ENCODE measurements at regions not wholly inside any gene's neighbourhood (a gene's known extent, or its start where the extent isn't known, plus 50 kb on each side); places are given as distances from the start of the nearest gene placed in this dataset.

GRCh38 chr12:61996717-61997116 lies 263.5 kb upstream of the USP15 start:
- TF ChIP-seq EP300 (conservative IDR thresholded peaks at IDR 0.05; ENCODE audit: poor library complexity, severe bottlenecking) (no peak), EZH2 (IDR thresholded peaks at IDR 0.05; ENCODE audit: borderline replicate concordance, insufficient read depth, low read length, poor library complexity, severe bottlenecking) (no peak), TAF1 (IDR thresholded peaks at IDR 0.05; ENCODE audit: low read depth) (no peak), CTCF (IDR thresholded peaks at IDR 0.05; ENCODE audit: poor library complexity, severe bottlenecking) (no peak), SMC3 (conservative IDR thresholded peaks at IDR 0.05; ENCODE audit: poor library complexity) (no peak), MXI1 (conservative IDR thresholded peaks at IDR 0.05; ENCODE audit: poor library complexity, severe bottlenecking) (no peak), POLR2AphosphoS5 (IDR thresholded peaks at IDR 0.05) (no peak), RAD21 (conservative IDR thresholded peaks at IDR 0.05) (no peak)
- TF ChIP-seq, protein P1, sequence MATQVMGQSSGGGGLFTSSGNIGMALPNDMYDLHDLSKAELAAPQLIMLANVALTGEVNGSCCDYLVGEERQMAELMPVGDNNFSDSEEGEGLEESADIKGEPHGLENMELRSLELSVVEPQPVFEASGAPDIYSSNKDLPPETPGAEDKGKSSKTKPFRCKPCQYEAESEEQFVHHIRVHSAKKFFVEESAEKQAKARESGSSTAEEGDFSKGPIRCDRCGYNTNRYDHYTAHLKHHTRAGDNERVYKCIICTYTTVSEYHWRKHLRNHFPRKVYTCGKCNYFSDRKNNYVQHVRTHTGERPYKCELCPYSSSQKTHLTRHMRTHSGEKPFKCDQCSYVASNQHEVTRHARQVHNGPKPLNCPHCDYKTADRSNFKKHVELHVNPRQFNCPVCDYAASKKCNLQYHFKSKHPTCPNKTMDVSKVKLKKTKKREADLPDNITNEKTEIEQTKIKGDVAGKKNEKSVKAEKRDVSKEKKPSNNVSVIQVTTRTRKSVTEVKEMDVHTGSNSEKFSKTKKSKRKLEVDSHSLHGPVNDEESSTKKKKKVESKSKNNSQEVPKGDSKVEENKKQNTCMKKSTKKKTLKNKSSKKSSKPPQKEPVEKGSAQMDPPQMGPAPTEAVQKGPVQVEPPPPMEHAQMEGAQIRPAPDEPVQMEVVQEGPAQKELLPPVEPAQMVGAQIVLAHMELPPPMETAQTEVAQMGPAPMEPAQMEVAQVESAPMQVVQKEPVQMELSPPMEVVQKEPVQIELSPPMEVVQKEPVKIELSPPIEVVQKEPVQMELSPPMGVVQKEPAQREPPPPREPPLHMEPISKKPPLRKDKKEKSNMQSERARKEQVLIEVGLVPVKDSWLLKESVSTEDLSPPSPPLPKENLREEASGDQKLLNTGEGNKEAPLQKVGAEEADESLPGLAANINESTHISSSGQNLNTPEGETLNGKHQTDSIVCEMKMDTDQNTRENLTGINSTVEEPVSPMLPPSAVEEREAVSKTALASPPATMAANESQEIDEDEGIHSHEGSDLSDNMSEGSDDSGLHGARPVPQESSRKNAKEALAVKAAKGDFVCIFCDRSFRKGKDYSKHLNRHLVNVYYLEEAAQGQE (IDR thresholded peaks at IDR 0.05; ENCODE audit: borderline replicate concordance), result no peak
- H3K4me3 ChIP-seq (ENCODE audit: low read length), result no peak overlapping the region
- no peaks in the 10 kb centered on the region for H3K27me3 ChIP-seq (ENCODE audit: insufficient read depth, low read depth, low read length)
- no peaks in the 10 kb centered on the region for H3K9me3 ChIP-seq (ENCODE audit: low read length)
- no peaks in the 10 kb centered on the region for H3K36me3 ChIP-seq (ENCODE audit: insufficient read depth, low read length)
- H3K79me2 ChIP-seq (replicated peaks; ENCODE audit: insufficient read depth, low read length), result no peaks in the 10 kb centered on the region
- H3K27ac ChIP-seq (ENCODE audit: low read length), result no peak overlapping the region
- no peaks in the 10 kb centered on the region for H3F3A ChIP-seq (ENCODE audit: insufficient read depth, low read length, poor library complexity, severe bottlenecking)
- H3K9ac ChIP-seq (ENCODE audit: low read length), result no peak overlapping the region
- H2AFZ ChIP-seq (ENCODE audit: low read depth, low read length), result no peak overlapping the region
- no peaks in the 10 kb centered on the region for H4K20me1 ChIP-seq (ENCODE audit: insufficient read depth)
- H3K9me2 ChIP-seq (ENCODE audit: insufficient read depth, low read length), result no peaks in the 10 kb centered on the region
- H3K4me2 ChIP-seq (ENCODE audit: low read length), result no peak overlapping the region

DNA sequence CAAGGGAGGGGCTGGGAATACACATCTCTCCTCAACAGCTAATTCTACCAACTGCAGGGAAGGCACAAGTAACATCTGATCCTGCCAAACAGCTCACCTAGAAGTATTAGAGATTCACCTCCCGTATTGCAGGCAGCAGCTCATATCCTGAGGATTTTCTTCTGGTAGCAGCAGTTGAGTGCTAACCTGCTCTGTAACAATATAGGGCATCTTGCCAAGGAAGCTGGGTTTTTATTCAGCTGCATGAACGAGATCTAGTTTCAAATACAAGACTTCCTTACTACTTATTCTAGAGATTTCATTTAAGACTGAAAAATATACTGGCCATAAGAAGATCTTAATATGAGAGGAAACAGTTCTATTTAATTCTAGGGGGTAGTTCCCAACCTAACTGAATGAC lies 261.4 kb upstream of the USP15 start:
- Histone ChIP-seq H3K9me3 (ENCODE audit: low read length) (no peaks in the 10 kb centered on the region), H3K27ac (ENCODE audit: low read length) (no peak overlapping the region), H4K20me1 (ENCODE audit: insufficient read depth) (no peaks in the 10 kb centered on the region), H2AFZ (ENCODE audit: low read depth, low read length) (no peak overlapping the region), H3K36me3 (ENCODE audit: insufficient read depth, low read length) (no peaks in the 10 kb centered on the region), H3K79me2 (replicated peaks; ENCODE audit: insufficient read depth, low read length) (no peaks in the 10 kb centered on the region), H3K4me2 (ENCODE audit: low read length) (no peak overlapping the region), H3K4me3 (ENCODE audit: low read length) (no peak overlapping the region), H3K9ac (ENCODE audit: low read length) (no peak overlapping the region), H3K9me2 (ENCODE audit: insufficient read depth, low read length) (no peaks in the 10 kb centered on the region), H3F3A (ENCODE audit: insufficient read depth, low read length, poor library complexity, severe bottlenecking) (no peaks in the 10 kb centered on the region), H3K27me3 (ENCODE audit: insufficient read depth, low read depth, low read length) (no peaks in the 10 kb centered on the region)
- no peak for TF ChIP-seq SMC3 (conservative IDR thresholded peaks at IDR 0.05; ENCODE audit: poor library complexity)

GRCh38 chr12:61999311-61999710 lies 260.9 kb upstream of the USP15 start:
- Histone ChIP-seq H3K36me3 (ENCODE audit: insufficient read depth, low read length) (no peaks in the 10 kb centered on the region), H3K9me2 (ENCODE audit: insufficient read depth, low read length) (no peaks in the 10 kb centered on the region), H3K27ac (ENCODE audit: low read length) (no peak overlapping the region), H3F3A (ENCODE audit: insufficient read depth, low read length, poor library complexity, severe bottlenecking) (no peaks in the 10 kb centered on the region), H3K9ac (ENCODE audit: low read length) (no peak overlapping the region), H2AFZ (ENCODE audit: low read depth, low read length) (no peak overlapping the region), H3K79me2 (replicated peaks; ENCODE audit: insufficient read depth, low read length) (no peaks in the 10 kb centered on the region), H3K9me3 (ENCODE audit: low read length) (no peaks in the 10 kb centered on the region), H3K27me3 (ENCODE audit: insufficient read depth, low read depth, low read length) (no peaks in the 10 kb centered on the region), H3K4me3 (ENCODE audit: low read length) (no peak overlapping the region), H4K20me1 (ENCODE audit: insufficient read depth) (no peaks in the 10 kb centered on the region), H3K4me2 (ENCODE audit: low read length) (no peak overlapping the region)
- TF ChIP-seq RAD21 (conservative IDR thresholded peaks at IDR 0.05) (no peak), POLR2AphosphoS5 (IDR thresholded peaks at IDR 0.05) (no peak), MXI1 (conservative IDR thresholded peaks at IDR 0.05; ENCODE audit: poor library complexity, severe bottlenecking) (no peak), SMC3 (conservative IDR thresholded peaks at IDR 0.05; ENCODE audit: poor library complexity) (no peak), EZH2 (IDR thresholded peaks at IDR 0.05; ENCODE audit: borderline replicate concordance, insufficient read depth, low read length, poor library complexity, severe bottlenecking) (no peak), CTCF (IDR thresholded peaks at IDR 0.05; ENCODE audit: poor library complexity, severe bottlenecking) (no peak)
- TF ChIP-seq, protein P1 (IDR thresholded peaks at IDR 0.05; ENCODE audit: borderline replicate concordance), result no peak

All from neural cell (in vitro differentiated cells).